Stomach (tissue), 8 donors: ENCODE measurements at regions not wholly inside any gene's neighbourhood (a gene's known extent, or its start where the extent isn't known, plus 50 kb on each side); places are given as distances from the start of the nearest gene placed in this dataset.

Experiments used
- DNase-seq, 2 donors: peaks; one replicate each; pipeline versions ENCODE4 v3.0.0 to v3.0.0-alpha.2; 2013 to 2019
- H3K27ac ChIP-seq, 5 donors: fragments of 200-600 bp in 4 of 5; sonication (generic) in 4 of 5; one replicate each; pipeline ENCODE4 v1.5.1; 2013 to 2019; ENCODE audit warnings: mild to moderate bottlenecking in 1 of 5, moderate library complexity in 1 of 5
- H3K27me3 ChIP-seq, 3 donors: fragments of 200-600 bp; sonication (generic); one replicate each; pipeline ENCODE4 v1.5.1; 2017 to 2019; ENCODE audit warnings: mixed run types in 1 of 3
- H3K36me3 ChIP-seq, 4 donors: fragments of 200-600 bp; sonication (generic); 1 replicate in 3 of 4; 2 replicates in 1 of 4; pipeline ENCODE4 v1.5.1; 2016 to 2019
- H3K4me1 ChIP-seq, 4 donors: fragments of 200-600 bp; sonication (generic); one replicate each; pipeline ENCODE4 v1.5.1; 2016 to 2019
- H3K4me3 ChIP-seq, 4 donors: fragments of 200-600 bp; sonication (generic) in 3 of 4; one replicate each; pipeline ENCODE4 v1.5.1; 2016 to 2019; ENCODE audit warnings: mild to moderate bottlenecking in 1 of 4
- H3K9me3 ChIP-seq, 4 donors: fragments of 200-600 bp; sonication (generic); one replicate each; pipeline ENCODE4 v1.5.1; 2016 to 2019
- CTCF ChIP-seq, 7 experiments: fragments of 450-650 bp in 4 of 7; fragments of 200-600 bp in 3 of 7; sonication (generic) in 3 of 7; IDR thresholded peaks; one replicate each; pipeline ENCODE4 v1.5.1; 2016 to 2019; ENCODE audit warnings: antibody characterized with exemption in 7 of 7, control low read depth in 2 of 7, mild to moderate bottlenecking in 1 of 7
- EP300 ChIP-seq: sonication (generic); formaldehyde crosslinking; IDR thresholded peaks from one replicate; pipeline ENCODE4 v1.6.1; 2017; ENCODE audit warnings: antibody characterized with exemption
- POLR2A ChIP-seq, 4 donors: fragments of 450-650 bp; IDR thresholded peaks; one replicate each; pipeline ENCODE4 v1.6.1; 2016; ENCODE audit warnings: antibody characterized with exemption in 4 of 4, control low read depth in 2 of 4, mild to moderate bottlenecking in 1 of 4, moderate library complexity in 1 of 4
- POLR2AphosphoS5 ChIP-seq, 3 donors: sonication (generic); formaldehyde crosslinking; IDR thresholded peaks; one replicate each; pipeline ENCODE4 v1.6.1; 2016; ENCODE audit warnings: antibody characterized with exemption in 3 of 3
- WGBS, 5 donors: extraction: QIAGEN DNeasy Blood & Tissue Kit in 3 of 5; methylation state at CpG; one replicate each; pipeline versions ENCODE4 v1.1.5 to v1.1.7; 2013 to 2018; 5-methylcytosine and 5-hydroxymethylcytosine counted together
- intact Hi-C: fragments of 100-400 bp; cut with DNase I; formaldehyde crosslinking; loops from one replicate; pipeline ENCODE4 v1.15.1; 2023; ENCODE audit warnings: low total_unique reads
- donor health status: healthy with polysubstance abuse.
- donor health status: Bipolar disorder and iron deficiency.
- donor health status: healthy.

- Histone ChIP-seq H3K9me3 (no peaks in the 10 kb centered on the region), H3K27me3 (no peaks in the 10 kb centered on the region), H3K4me1 (no peaks in the 10 kb centered on the region), H3K4me3 (no peak overlapping the region), H3K27ac (no peak overlapping the region), H3K36me3 (no peaks in the 10 kb centered on the region)
- WGBS, 5 donors: 76 to 85% (median 81%) methylated on average over 11 of the region's 11 CpGs
- DNase-seq: no peak
- intact Hi-C loops: no loop called here
- TF ChIP-seq POLR2A (IDR thresholded peaks at IDR 0.05): no peak
- TF ChIP-seq EP300: no peak
- TF ChIP-seq POLR2AphosphoS5 (IDR thresholded peaks at IDR 0.05): no peak
- no peak for TF ChIP-seq CTCF (IDR thresholded peaks at IDR 0.05)
Observed at GRCh38 chr11:109046284-109046992, 375.6 kb upstream of the C11orf87 start.

GRCh38 chr11:109048098-109048497, 373.9 kb upstream of the C11orf87 start:
- Histone ChIP-seq H3K27me3 (no peaks in the 10 kb centered on the region), H3K9me3 (no peaks in the 10 kb centered on the region), H3K4me3 (no peak overlapping the region), H3K27ac (no peak overlapping the region), H3K36me3 (no peaks in the 10 kb centered on the region), H3K4me1 (no peaks in the 10 kb centered on the region)
- DNase-seq: no peak
- intact Hi-C loops: no loop called here
- no peak for TF ChIP-seq POLR2A (IDR thresholded peaks at IDR 0.05)
- no peak for TF ChIP-seq EP300
- TF ChIP-seq CTCF (IDR thresholded peaks at IDR 0.05): no peak
- no peak for TF ChIP-seq POLR2AphosphoS5 (IDR thresholded peaks at IDR 0.05)

GRCh38 chr11:109051200-109051599, 370.8 kb upstream of the C11orf87 start:
- Histone ChIP-seq H3K4me1 (no peaks in the 10 kb centered on the region), H3K27me3 (no peaks in the 10 kb centered on the region), H3K4me3 (no peak overlapping the region), H3K9me3 (no peaks in the 10 kb centered on the region), H3K36me3 (no peaks in the 10 kb centered on the region), H3K27ac (no peak overlapping the region)
- no peak for DNase-seq
- TF ChIP-seq POLR2A (IDR thresholded peaks at IDR 0.05): no peak
- TF ChIP-seq EP300: no peak
- TF ChIP-seq CTCF (IDR thresholded peaks at IDR 0.05): no peak
- no peak for TF ChIP-seq POLR2AphosphoS5 (IDR thresholded peaks at IDR 0.05)
- 59 to 89% (median 67%) methylated on average over 3 of the region's 3 CpGs for WGBS, 5 donors
- intact Hi-C loops: no loop called here

GRCh38 chr11:109059402-109059801, 362.6 kb upstream of the C11orf87 start:
- Histone ChIP-seq H3K27me3 (no peaks in the 10 kb centered on the region), H3K4me1 (no peaks in the 10 kb centered on the region), H3K4me3 (no peak overlapping the region), H3K9me3 (no peaks in the 10 kb centered on the region), H3K27ac (no peak overlapping the region), H3K36me3 (no peaks in the 10 kb centered on the region)
- intact Hi-C loops: no loop called here
- TF ChIP-seq POLR2AphosphoS5 (IDR thresholded peaks at IDR 0.05) (no peak), EP300 (no peak), POLR2A (IDR thresholded peaks at IDR 0.05) (no peak), CTCF (IDR thresholded peaks at IDR 0.05) (no peak)
- DNase-seq: no peak
- 67 to 89% (median 77%) methylated on average over 5 of the region's 5 CpGs for WGBS, 5 donors
